H9 (cell line): ENCODE measurements at regions not wholly inside any gene's neighbourhood (a gene's known extent, or its start where the extent isn't known, plus 50 kb on each side); places are given as distances from the start of the nearest gene placed in this dataset.

Source experiments
- DNase-seq: peaks from one replicate; pipeline ENCODE4 v3.0.0-alpha.2; 2017
- H2AFZ ChIP-seq: one replicate; pipeline ENCODE4 v1.6.1; 2013; ENCODE audit warnings: mild to moderate bottlenecking, low read length, control low read depth, moderate library complexity
- H2AK5ac ChIP-seq: 2 replicates; pipeline ENCODE4 v1.6.1; 2013; ENCODE audit warnings: low read length, control low read depth, mixed read lengths; ENCODE audit not compliant: insufficient read length
- H2BK120ac ChIP-seq: one replicate; pipeline ENCODE4 v1.6.1; 2013; ENCODE audit warnings: low read depth, mild to moderate bottlenecking, low read length, control low read depth, inconsistent platforms; ENCODE audit not compliant: poor library complexity, severe bottlenecking
- H2BK12ac ChIP-seq: 2 replicates; pipeline ENCODE4 v1.6.1; 2013; ENCODE audit warnings: low read length, control low read depth, mixed read lengths, low read depth; ENCODE audit not compliant: insufficient read length
- H2BK15ac ChIP-seq: 2 replicates; pipeline ENCODE4 v1.6.1; 2013; ENCODE audit warnings: low read depth, low read length, control low read depth
- H2BK20ac ChIP-seq: one replicate; pipeline ENCODE4 v1.6.1; 2013; ENCODE audit warnings: low read depth, mild to moderate bottlenecking, low read length, control low read depth, inconsistent platforms; ENCODE audit not compliant: poor library complexity, severe bottlenecking
- H2BK5ac ChIP-seq: 2 replicates; pipeline ENCODE4 v1.6.1; 2013; ENCODE audit warnings: low read length, control low read depth, mixed read lengths; ENCODE audit not compliant: insufficient read length
- H3K14ac ChIP-seq: 2 replicates; pipeline ENCODE4 v1.6.1; 2013; ENCODE audit warnings: low read length, control low read depth; ENCODE audit not compliant: insufficient read depth
- H3K18ac ChIP-seq: 2 replicates; pipeline ENCODE4 v1.6.1; 2013; ENCODE audit warnings: low read depth, mild to moderate bottlenecking, mixed read lengths, low read length, control low read depth; ENCODE audit not compliant: insufficient read length
- H3K23ac ChIP-seq: 2 replicates; pipeline ENCODE4 v1.6.1; 2013; ENCODE audit warnings: low read length, control low read depth, mixed read lengths, low read depth; ENCODE audit not compliant: insufficient read length
- H3K23me2 ChIP-seq: 2 replicates; pipeline ENCODE4 v1.6.1; 2013; ENCODE audit warnings: low read depth, mild to moderate bottlenecking, mixed read lengths, low read length, control low read depth; ENCODE audit not compliant: insufficient read length, poor library complexity, severe bottlenecking
- H3K27ac ChIP-seq: 2 replicates; pipeline ENCODE4 v1.5.1; 2013; ENCODE audit warnings: low read length, control low read depth, mixed read lengths, low read depth; ENCODE audit not compliant: insufficient read length
- H3K27me3 ChIP-seq: 2 replicates; pipeline ENCODE4 v1.6.1; 2013; ENCODE audit warnings: low read length, control low read depth, inconsistent platforms; ENCODE audit not compliant: insufficient read depth
- H3K4ac ChIP-seq: 2 replicates; pipeline ENCODE4 v1.6.1; 2013; ENCODE audit warnings: low read depth, mild to moderate bottlenecking, control low read depth, inconsistent platforms, low read length, moderate library complexity
- H3K4me1 ChIP-seq: 2 replicates; pipeline ENCODE4 v1.6.1; 2013; ENCODE audit warnings: low read length, control low read depth, inconsistent platforms; ENCODE audit not compliant: insufficient read depth
- H3K4me2 ChIP-seq: 2 replicates; pipeline ENCODE4 v1.6.1; 2013; ENCODE audit warnings: low read length, control low read depth, mixed read lengths; ENCODE audit not compliant: insufficient read length, insufficient read depth
- H3K56ac ChIP-seq: 2 replicates; pipeline ENCODE4 v1.6.1; 2013; ENCODE audit warnings: low read depth, mild to moderate bottlenecking, mixed read lengths, low read length, control low read depth; ENCODE audit not compliant: insufficient read length
- H3K79me1 ChIP-seq: 2 replicates; pipeline ENCODE4 v1.6.1; 2013; ENCODE audit warnings: low read depth, mild to moderate bottlenecking, moderate library complexity, low read length, control low read depth, inconsistent platforms; ENCODE audit not compliant: insufficient read depth, poor library complexity, severe bottlenecking
- H3K79me2 ChIP-seq: 2 replicates; pipeline ENCODE4 v1.6.1; 2013; ENCODE audit warnings: low read length, control low read depth, inconsistent platforms; ENCODE audit not compliant: insufficient read depth
- H3K9ac ChIP-seq: 2 replicates; pipeline ENCODE4 v1.6.1; 2013; ENCODE audit warnings: low read length, control low read depth, mixed read lengths; ENCODE audit not compliant: insufficient read length; ENCODE audit errors: extremely low read depth
- H3K9me3 ChIP-seq: one replicate; pipeline ENCODE4 v1.6.1; 2013; ENCODE audit warnings: low read depth, low read length, inconsistent platforms; ENCODE audit not compliant: control insufficient read depth
- H3T11ph ChIP-seq: one replicate; pipeline ENCODE4 v1.6.1; 2013; ENCODE audit warnings: mild to moderate bottlenecking, low read length, control low read depth, inconsistent platforms
- H4K20me1 ChIP-seq: one replicate; pipeline ENCODE4 v1.6.1; 2013; ENCODE audit not compliant: control insufficient read depth, insufficient read length, insufficient read depth
- H4K5ac ChIP-seq: 2 replicates; pipeline ENCODE4 v1.6.1; 2013; ENCODE audit warnings: low read depth, mild to moderate bottlenecking, mixed read lengths, low read length, control low read depth; ENCODE audit not compliant: insufficient read length
- H4K8ac ChIP-seq: replicated peaks from 2 replicates; pipeline ENCODE4 v1.6.1; 2013; ENCODE audit warnings: low read length, control low read depth, mixed read lengths, low read depth; ENCODE audit not compliant: insufficient read length
- H4K91ac ChIP-seq: 2 replicates; pipeline ENCODE4 v1.6.1; 2013; ENCODE audit warnings: low read depth, mild to moderate bottlenecking, moderate library complexity, mixed read lengths, low read length, control low read depth; ENCODE audit not compliant: insufficient read length
- H3K27ac Mint-ChIP-seq, 3 experiments: 2 replicates in 2 of 3; 3 replicates in 1 of 3; pipeline ENCODE4 v1.8.0; 2020 to 2021; ENCODE audit warnings: mixed read lengths in 3 of 3, mild to moderate bottlenecking in 1 of 3, moderate library complexity in 1 of 3
- H3K27me3 Mint-ChIP-seq: 2 replicates; pipeline ENCODE4 v1.8.0; 2021; ENCODE audit warnings: low read depth, mild to moderate bottlenecking, moderate library complexity, mixed read lengths
- H3K36me3 Mint-ChIP-seq, 3 experiments: 2 replicates in 2 of 3; 3 replicates in 1 of 3; pipeline ENCODE4 v1.8.0; 2020 to 2021; ENCODE audit warnings: low read depth in 3 of 3, mixed read lengths in 3 of 3; ENCODE audit not compliant: insufficient read depth in 1 of 3
- H3K4me1 Mint-ChIP-seq, 2 experiments: 2 replicates each; pipeline ENCODE4 v1.8.0; 2020; ENCODE audit warnings: mixed read lengths in 2 of 2
- H3K4me3 Mint-ChIP-seq, 2 experiments: 2 replicates in 1 of 2; 3 replicates in 1 of 2; pipeline ENCODE4 v1.8.0; 2020 to 2021; ENCODE audit warnings: mild to moderate bottlenecking in 2 of 2, mixed read lengths in 2 of 2, moderate library complexity in 1 of 2
- H3K9me3 Mint-ChIP-seq, 2 experiments: 2 replicates in 1 of 2; 3 replicates in 1 of 2; pipeline ENCODE4 v1.8.0; 2020; ENCODE audit warnings: mild to moderate bottlenecking in 2 of 2, mixed read lengths in 2 of 2, moderate library complexity in 1 of 2
- CTCF ChIP-seq: fragments of 200-600 bp; sonication (generic); conservative IDR thresholded peaks from 3 replicates; pipeline ENCODE4 v1.8.0; 2021; ENCODE audit warnings: antibody characterized with exemption, mild to moderate bottlenecking
- WGBS: extraction: QIAGEN DNeasy Blood & Tissue Kit; methylation state at CpG from one replicate; pipeline ENCODE4 v1.1.7; 2013; ENCODE audit warnings: missing lambda C conversion rate, low lambda C conversion rate, mixed read lengths; ENCODE audit not compliant: insufficient read length; ENCODE audit errors: extremely low coverage; 5-methylcytosine and 5-hydroxymethylcytosine counted together

- H3K9me3 ChIP-seq: no peaks in the 10 kb centered on the region
- no peak overlapping the region for H3K4me3 Mint-ChIP-seq
- H2BK12ac ChIP-seq: no peak overlapping the region
- no peak overlapping the region for H2AK5ac ChIP-seq
- no peak overlapping the region for H3K27ac ChIP-seq
- H2BK5ac ChIP-seq: no peak overlapping the region
- no peak overlapping the region for H3K4me2 ChIP-seq
- no peak overlapping the region for H3K9ac ChIP-seq
- no peak overlapping the region for H3K4ac ChIP-seq
- no peaks in the 10 kb centered on the region for H3K79me2 ChIP-seq
- no peaks in the 10 kb centered on the region for H3K23me2 ChIP-seq
- H3T11ph ChIP-seq: no peak overlapping the region
- H3K14ac ChIP-seq: no peak overlapping the region
- no CpG with 5 or more reads among the region's 3 CpGs for WGBS
- H3K9me3 Mint-ChIP-seq: no peaks in the 10 kb centered on the region; a peak in 1 of 5 replicates
- no peak overlapping the region for H2BK120ac ChIP-seq
- no peak for TF ChIP-seq CTCF
- peaks cover 9 to 11% of the 10 kb centered on the region in 2 experiments for H3K4me1 Mint-ChIP-seq
- no peak overlapping the region for H2AFZ ChIP-seq
- no peaks in the 10 kb centered on the region for H4K20me1 ChIP-seq
- no peak overlapping the region for H3K23ac ChIP-seq
- peaks cover 3% of the 10 kb centered on the region; the same call in 1 of the 2 replicates for H3K27me3 ChIP-seq
- H4K5ac ChIP-seq: no peak overlapping the region
- DNase-seq: no peak
- H3K79me1 ChIP-seq: no peaks in the 10 kb centered on the region
- H4K8ac ChIP-seq: no peak overlapping the region
- peaks cover 38% of the 10 kb centered on the region for H3K27me3 Mint-ChIP-seq
- no peak overlapping the region for H4K91ac ChIP-seq
- no peak overlapping the region for H3K56ac ChIP-seq
- H2BK15ac ChIP-seq: no peak overlapping the region
- H2BK20ac ChIP-seq: no peak overlapping the region
- no peak overlapping the region for H3K18ac ChIP-seq
- H3K27ac Mint-ChIP-seq: no peak overlapping the region
- H3K36me3 Mint-ChIP-seq: no peaks in the 10 kb centered on the region
- no peaks in the 10 kb centered on the region for H3K4me1 ChIP-seq
Observed at GRCh38 chr7:26989897-26990670, 105.7 kb downstream of the HOXA1 start.
